AG04450 (cell line): ENCODE measurements at regions not wholly inside any gene's neighbourhood (a gene's known extent, or its start where the extent isn't known, plus 50 kb on each side); places are given as distances from the start of the nearest gene placed in this dataset.
"Not testable (repeated sequence)": the region's sequence is repeated elsewhere in the genome, so short reads cannot be mapped to it uniquely, and the experiment has no call there.

Source experiments
- CTCF ChIA-PET: fragments of 300-600, 350-600 bp; formaldehyde crosslinking; extraction: SDS; loops from one replicate; lab custom pipeline; 2022; ENCODE audit warnings: antibody characterized with exemption, inconsistent platforms; lab: Charles Lee
- POLR2A ChIA-PET: fragments of 350-600 bp; formaldehyde crosslinking; extraction: SDS; loops from one replicate; lab custom pipeline; 2021; ENCODE audit warnings: antibody characterized with exemption, inconsistent platforms; lab: Yijun Ruan, JAX
- DNase-seq: peaks from one replicate; pipeline ENCODE4 v3.0.0-alpha.2; 2011; ENCODE audit warnings: low read depth, low spot score
- H3K27ac ChIP-seq: one replicate; pipeline ENCODE4 v1.5.1; 2012; ENCODE audit warnings: low read depth, low read length, control low read depth
- H3K27me3 ChIP-seq: one replicate; pipeline ENCODE4 v1.6.0; 2012; ENCODE audit warnings: low read length; ENCODE audit not compliant: control insufficient read depth, insufficient read depth
- H3K4me3 ChIP-seq: 2 replicates; pipeline ENCODE4 v1.5.1; 2011; ENCODE audit warnings: mild to moderate bottlenecking, low read depth, low read length, control low read depth
- H3K9me3 ChIP-seq: 2 replicates; pipeline ENCODE4 v1.5.1; 2012; ENCODE audit warnings: low read length; ENCODE audit not compliant: control insufficient read depth, insufficient read depth
- CTCF ChIP-seq: IDR thresholded peaks from 2 replicates; pipeline ENCODE4 v1.5.1; 2011; ENCODE audit warnings: low read depth, low read length, control low read depth, inconsistent platforms

DNA sequence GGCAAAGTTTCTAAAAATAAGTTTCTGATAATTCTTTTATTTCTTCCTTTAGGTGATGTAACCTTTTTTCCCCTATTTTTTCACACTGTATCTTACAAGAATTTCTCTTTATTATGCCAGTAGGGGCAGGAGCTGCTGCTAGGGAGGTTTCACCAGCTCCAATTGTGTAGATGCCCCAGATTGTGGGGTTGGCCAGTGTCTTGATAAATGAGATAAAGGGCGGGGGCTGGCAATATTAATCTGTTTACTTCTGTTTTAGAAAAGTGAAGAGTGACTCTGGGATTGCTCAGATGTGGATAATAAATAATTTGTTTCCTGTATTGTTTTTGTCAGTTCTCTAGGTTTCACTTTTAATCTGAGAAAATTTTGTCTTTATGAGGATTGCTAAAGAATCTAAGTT is 190.4 kb downstream of the MC4R start:
- DNase-seq = no peak
- CTCF ChIA-PET = interaction anchor here (1.3 to 1.8 kb wide), 2 partner anchors 186 to 232 kb away, joined by 3 to 7 read pairs; no protein-coding TSS in a partner anchor
- Histone ChIP-seq H3K27ac (no peak overlapping the region), H3K9me3 (no peaks in the 10 kb centered on the region; the same call in 1 of the 2 replicates), H3K4me3 (no peak overlapping the region), H3K27me3 (no peaks in the 10 kb centered on the region)
- no peak for TF ChIP-seq CTCF
- POLR2A ChIA-PET = no interaction called here

DNA sequence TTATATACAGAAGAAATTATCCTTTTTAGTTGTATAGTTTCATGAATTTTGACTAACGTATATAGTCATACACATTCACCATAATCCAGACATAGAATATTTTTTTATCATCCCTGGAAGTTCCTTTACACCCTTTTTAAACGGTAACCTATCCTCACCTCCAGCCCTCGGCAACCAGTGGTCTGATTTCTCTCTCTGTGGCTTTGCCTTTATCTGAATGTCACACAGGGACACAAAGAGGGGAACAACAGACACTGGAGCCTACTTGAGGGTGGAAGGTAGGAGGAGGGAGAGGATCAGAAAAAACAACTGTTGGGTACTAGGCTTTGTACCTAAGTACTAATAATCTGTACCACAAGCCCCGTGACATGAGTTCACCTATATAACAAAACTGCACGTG is 191.9 kb downstream of the MC4R start:
- POLR2A ChIA-PET = no interaction called here
- Histone ChIP-seq H3K27me3 (no peaks in the 10 kb centered on the region), H3K4me3 (no peak overlapping the region), H3K9me3 (no peaks in the 10 kb centered on the region; the same call in 1 of the 2 replicates), H3K27ac (no peak overlapping the region)
- DNase-seq = no peak
- TF ChIP-seq CTCF = no peak
- CTCF ChIA-PET = no interaction called here

DNA sequence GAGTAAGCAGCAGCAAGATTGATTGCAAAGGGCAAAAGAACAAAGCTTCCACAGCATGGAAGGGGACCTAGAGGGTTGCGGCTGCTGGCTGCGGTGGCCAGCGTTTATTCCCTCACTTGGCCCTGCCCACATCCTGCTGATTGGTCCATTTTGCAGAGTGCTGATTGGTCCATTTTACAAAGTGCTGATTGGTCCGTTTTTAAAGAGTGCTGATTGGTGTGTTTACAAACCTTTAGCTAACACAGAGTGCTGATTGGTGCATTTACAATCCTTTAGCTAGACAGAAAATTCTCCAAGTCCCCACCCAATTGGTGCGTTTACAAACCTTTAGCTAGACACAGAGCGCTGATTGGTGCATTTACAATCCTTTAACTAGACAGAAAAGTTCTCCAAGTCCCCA is 194.4 kb downstream of the MC4R start:
- DNase-seq, H3K27ac ChIP-seq, CTCF ChIA-PET, POLR2A ChIA-PET, H3K9me3 ChIP-seq, H3K27me3 ChIP-seq, H3K4me3 ChIP-seq: not testable (repeated sequence)

- TF ChIP-seq CTCF = no peak
- H3K27ac ChIP-seq = no peak overlapping the region
- no peak overlapping the region for H3K4me3 ChIP-seq
- POLR2A ChIA-PET = no interaction called here
- no peaks in the 10 kb centered on the region for H3K27me3 ChIP-seq
- H3K9me3 ChIP-seq = no peaks in the 10 kb centered on the region; the same call in 1 of the 2 replicates
- CTCF ChIA-PET = no interaction called here
- no peak for DNase-seq
Observed at GRCh38 chr18:60176259-60176658, 196.3 kb downstream of the MC4R start.

DNA sequence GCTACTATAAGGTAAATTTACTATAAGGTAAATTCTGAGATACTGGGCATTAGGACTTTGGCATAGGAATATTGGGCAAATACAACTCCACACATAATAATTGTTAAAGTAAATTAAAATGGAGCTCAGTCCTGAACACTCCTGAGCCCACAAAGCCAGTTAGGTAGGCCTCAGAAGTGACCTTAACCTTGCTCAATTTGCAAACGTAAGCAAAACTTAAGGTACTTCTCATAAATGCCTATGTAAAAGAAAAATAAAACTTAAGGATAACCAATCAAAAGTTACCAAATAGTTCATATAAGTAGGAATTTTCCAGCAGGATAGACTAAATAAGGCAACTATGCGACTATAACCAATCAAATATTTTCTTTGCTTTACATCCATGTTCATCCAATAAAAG is 197.7 kb downstream of the MC4R start:
- Histone ChIP-seq H3K27ac (no peak overlapping the region), H3K4me3 (no peak overlapping the region), H3K27me3 (no peaks in the 10 kb centered on the region), H3K9me3 (no peaks in the 10 kb centered on the region; the same call in 1 of the 2 replicates)
- ChIA-PET POLR2A (no interaction called here), CTCF (no interaction called here)
- TF ChIP-seq CTCF = no peak
- DNase-seq = no peak

- H3K4me3 ChIP-seq = no peak overlapping the region
- CTCF ChIA-PET = no interaction called here
- no peaks in the 10 kb centered on the region for H3K9me3 ChIP-seq
- no peak for TF ChIP-seq CTCF
- no peaks in the 10 kb centered on the region for H3K27me3 ChIP-seq
- DNase-seq = no peak
- H3K27ac ChIP-seq = no peak overlapping the region
- POLR2A ChIA-PET = no interaction called here
Observed at GRCh38 chr18:60172030-60172429, 200.5 kb downstream of the MC4R start.
